ENCODE measurements at regions not wholly inside any gene's neighbourhood (a gene's known extent, or its start where the extent isn't known, plus 50 kb on each side); places are given as distances from the start of the nearest gene placed in this dataset.
"Not testable (repeated sequence)": the region's sequence is repeated elsewhere in the genome, so short reads cannot be mapped to it uniquely, and the experiment has no call there.

DNA sequence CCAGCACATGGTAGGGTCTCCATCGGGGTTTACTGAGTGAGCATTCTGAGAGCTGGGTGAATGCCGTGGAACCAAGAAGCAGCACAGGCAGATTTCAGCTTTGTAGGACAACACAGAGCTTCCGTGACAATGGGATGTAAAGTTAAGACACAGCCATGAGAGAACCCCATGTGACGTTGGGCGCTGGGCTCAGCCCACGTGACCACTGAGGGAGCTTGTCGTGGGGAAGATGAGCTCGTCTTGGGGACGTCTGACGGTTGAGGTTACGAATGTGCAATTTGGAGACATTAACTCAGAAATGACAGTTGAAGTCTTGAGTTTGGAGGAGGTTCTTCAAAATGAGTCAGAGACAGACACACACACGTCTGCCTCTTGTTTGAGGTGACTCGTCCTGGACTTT lies 51.5 kb upstream of the MUC20 start:
- not testable (repeated sequence) for DNase-seq (ENCODE audit: low read depth)

DNA sequence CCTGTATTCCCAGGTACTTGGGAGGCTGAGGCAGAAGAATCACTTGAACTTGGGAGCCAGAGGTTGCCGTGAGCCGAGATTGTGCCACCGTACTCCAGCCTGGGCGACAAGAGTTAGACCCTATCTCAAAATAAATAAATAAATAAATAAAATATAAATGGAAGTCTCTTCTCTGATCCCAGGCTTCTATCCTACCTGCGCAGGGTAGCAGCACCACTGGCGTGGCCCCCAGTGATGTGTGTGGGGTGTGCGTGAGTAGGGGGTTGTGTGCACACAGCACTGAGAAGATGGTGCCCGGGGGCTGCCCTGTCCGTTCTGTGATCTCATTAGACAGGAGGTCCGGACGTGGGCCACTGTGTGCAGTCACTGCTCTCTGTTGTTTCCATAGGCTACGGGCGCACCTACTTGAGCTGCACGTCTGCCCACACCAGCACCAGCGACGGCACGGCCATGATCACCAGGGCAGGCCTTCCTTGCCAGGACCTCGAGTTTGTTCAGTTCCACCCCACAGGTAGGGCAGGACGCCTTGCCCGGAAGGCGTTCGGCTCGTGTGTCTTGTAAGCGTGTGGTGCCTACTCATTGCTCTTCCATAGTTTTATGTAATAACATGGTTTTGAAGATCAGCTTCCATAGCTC lies 52.5 kb upstream of the MUC20 start:
- DNase-seq (ENCODE audit: low read depth), result not testable (repeated sequence)

DNA sequence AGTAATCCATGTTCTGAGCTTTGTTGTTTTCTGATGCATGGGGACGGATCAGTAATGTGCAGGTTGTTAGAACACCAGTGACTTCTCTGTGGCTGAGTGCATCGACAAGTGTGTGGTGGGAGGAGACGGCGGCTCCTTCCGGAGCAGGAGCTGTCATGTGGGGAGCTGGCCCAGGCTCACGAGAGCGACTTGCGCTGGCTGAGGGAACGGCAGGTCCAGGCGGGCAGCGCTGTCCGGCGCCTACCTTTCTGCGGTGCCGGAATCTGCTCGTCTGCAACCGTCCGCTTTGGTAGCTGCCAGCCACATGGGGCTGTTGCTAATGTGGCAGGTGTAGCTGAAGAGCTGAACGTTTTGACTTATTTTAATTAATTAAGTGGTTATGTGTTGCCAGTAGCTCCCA lies 55.5 kb upstream of the MUC20 start:
- not testable (repeated sequence) for DNase-seq (ENCODE audit: low read depth)

DNA sequence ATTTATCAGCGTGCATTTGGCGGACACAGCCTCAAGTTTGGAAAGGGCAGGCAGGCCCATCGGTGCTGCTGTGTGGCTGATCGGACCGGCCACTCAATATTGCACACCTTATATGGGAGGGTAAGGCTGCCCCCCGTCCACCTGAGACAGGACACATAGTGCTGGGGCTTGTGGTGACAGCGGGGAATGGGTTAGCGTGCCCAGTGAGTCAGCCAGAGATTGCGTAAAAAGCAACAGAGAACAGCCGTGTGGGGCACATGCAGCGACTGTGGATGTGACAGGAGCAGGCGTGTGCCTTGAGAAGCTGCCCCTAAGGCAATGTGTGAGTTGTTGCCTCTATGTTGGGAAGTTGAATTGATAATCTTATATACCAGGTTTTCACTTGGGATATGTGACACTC lies 56.6 kb upstream of the MUC20 start:
- not testable (repeated sequence) for DNase-seq (ENCODE audit: low read depth)

DNA sequence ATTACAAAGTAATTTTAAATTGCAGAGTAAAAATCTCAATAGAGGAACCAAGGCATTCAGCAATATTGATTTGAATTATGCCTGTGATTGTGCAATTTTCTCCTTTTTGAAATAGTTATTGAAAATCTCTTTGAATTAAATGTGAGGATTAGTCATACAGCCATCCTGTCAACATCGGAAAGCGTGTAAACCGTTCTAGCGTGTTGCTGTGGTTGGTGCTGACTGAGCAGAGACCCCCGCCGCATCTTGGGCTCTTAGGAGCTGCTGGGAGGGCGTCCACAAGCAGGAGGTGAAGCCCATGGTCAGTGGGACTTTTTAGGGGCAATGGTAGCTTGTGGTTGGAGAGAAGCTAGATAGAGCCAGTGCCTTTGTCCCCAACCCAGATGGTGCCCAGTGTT lies 61.6 kb upstream of the MUC20 start:
- DNase-seq (ENCODE audit: low read depth), result not testable (repeated sequence)

DNA sequence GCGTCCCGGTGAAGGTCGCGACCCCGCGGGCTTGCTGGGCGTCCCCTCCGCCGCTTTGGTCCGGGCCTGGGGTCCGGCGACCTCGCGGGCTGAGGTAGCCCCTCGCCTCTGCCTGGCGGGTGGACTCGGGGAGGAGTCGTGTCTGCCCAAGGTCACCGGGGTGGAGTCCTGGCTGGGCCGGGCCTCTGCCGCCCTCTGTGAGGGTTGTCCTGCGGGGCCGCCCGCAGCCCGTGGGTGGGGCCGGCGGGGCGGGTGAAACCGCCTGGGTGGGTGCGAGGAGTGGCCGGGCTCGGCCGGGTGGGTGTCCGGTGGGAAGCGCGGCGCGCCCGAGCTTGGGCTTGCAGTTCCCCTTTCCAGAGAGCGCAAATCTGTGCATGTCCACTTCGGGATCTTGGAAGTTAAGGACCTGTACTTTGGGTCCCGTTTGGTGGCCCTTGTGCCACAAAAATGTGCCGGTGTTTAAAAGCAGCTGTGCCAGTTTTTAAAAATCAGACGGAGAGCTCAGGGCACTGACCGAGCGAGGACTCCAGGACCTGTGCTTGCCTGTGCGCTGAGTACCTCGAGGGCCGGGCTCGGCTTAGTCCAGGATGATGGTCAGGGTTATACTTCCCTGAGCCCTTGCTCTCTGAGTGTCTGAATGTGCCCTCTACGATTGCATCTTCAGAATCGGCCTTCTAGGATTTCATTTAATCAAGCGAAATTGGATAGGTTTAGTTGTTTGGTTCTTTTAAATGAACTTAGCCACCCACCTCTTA lies 62.2 kb upstream of the MUC20 start:
- not testable (repeated sequence) for DNase-seq (ENCODE audit: low read depth)

DNA sequence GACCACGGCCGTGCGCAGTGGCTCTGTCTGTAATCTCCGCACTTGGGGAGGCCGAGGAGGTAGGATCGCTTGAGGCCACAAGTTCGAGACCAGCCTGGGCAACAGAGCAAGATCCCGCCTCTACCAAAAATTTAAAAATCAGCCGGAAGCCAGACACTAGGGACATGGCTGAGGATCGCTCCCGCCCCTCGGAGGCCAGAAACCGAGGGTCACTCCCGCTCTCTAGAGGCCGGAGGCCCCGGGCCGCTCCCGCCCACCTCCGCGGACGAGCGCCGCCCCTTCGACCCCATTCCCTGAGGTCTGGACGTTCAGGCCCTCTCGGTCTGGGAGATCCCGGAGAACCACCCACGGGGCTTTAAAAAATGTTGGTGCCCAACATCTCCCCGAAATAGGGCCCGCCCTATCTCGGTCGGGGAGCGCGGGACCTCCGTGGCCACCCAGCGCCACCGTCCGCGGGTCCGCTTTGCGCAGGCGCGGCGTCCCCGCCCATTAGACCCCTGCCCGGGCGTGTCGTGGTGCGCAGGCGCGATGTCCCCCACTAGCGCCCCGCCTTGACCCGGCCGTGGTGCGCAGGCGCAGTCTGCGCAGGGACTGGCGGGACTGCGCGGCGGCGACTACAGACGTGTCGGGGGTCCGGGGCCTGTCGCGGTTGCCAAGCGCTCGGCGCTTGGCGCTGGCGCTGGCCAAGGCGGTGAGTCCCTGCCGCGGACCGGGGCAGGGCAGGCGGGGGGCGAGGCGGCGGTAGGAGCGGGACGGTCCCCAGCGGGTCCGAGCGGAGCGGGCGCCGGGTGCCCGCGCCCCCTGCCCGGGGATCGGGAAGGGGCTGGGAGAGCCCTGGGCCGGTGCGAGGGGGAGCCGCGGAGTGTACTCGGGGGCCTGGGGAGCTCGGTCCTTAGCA lies 63.1 kb upstream of the MUC20 start:
- peak; percentile 51 for DNase-seq (ENCODE audit: low read depth)

DNA sequence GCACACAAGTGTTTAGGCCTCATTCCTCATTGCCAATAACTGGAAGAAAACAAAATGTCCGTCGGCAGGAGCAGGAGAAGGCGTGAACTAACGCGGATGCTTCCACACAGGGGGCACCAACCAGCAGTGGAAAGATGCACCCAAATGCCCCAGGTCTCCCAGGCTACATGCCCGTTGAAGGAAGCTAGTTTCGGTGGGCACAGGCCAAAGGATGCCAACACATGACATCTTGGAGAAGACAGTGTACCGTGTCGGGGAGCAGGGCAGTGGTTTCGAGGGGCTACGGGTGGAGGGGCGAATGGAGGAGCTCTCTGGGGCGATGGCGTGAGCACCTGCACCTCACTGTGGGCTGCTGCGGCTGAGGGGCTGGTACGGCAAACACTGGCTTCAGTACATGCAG lies 64.7 kb upstream of the MUC20 start:
- DNase-seq (ENCODE audit: low read depth), result not testable (repeated sequence)

DNA sequence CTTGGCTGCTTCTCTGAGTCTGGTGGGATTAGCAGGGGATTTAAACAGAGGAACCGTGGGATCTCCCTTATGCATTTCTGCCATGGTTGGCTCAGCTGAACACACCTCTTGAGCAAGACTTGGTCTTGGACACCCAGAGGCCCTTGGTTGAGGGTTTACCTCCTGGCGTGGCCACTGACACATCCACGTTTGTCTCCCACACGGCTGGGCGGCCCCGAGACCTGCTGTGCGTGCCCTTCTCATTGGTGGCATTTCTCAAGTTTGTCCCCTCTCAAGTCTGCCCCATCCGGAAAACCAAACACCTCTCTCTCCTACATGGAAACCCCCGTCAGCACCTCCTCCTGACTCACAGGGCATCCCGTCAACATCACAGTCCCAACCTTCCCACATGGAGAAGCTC lies 66.0 kb upstream of the MUC20 start:
- not testable (repeated sequence) for DNase-seq (ENCODE audit: low read depth)

DNA sequence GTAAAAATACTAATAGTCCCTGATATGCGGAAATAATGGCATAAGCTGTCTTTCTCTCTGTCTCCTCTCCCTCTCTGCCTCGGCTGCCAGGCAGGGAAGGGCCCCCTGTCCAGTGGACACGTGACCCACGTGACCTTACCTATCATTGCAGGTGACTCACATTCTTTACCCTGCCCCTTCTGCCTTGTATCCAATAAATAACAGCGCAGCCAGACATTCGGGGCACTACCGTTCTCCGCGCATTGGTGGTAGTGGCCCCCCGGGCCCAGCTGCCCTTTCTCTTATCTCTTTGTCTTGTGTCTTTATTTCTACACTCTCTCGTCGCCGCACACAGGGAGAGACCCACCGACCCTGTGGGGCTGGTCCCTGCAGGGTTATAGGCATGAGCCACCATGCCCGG lies 66.6 kb upstream of the MUC20 start:
- DNase-seq (ENCODE audit: low read depth), result not testable (repeated sequence)

DNA sequence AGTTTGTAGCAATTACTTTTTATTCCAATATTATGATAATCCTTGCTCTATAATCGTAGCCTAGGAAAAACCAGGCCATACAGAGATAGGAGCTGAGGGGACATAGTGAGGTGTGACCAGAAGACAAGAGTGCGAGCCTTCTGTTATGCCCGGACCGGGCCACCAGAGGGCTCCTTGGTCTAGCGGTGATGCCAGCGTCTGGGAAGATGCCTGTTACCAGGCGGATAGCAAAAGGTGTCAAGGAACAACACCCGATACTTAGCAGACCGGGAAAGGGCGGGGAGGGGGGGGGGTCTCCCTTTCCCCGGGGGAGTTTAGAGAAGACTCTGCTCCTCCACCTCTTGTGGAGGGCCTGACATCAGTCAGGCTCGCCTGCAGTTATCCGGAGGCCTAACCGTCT lies 67.1 kb upstream of the MUC20 start:
- DNase-seq (ENCODE audit: low read depth), result not testable (repeated sequence)

DNA sequence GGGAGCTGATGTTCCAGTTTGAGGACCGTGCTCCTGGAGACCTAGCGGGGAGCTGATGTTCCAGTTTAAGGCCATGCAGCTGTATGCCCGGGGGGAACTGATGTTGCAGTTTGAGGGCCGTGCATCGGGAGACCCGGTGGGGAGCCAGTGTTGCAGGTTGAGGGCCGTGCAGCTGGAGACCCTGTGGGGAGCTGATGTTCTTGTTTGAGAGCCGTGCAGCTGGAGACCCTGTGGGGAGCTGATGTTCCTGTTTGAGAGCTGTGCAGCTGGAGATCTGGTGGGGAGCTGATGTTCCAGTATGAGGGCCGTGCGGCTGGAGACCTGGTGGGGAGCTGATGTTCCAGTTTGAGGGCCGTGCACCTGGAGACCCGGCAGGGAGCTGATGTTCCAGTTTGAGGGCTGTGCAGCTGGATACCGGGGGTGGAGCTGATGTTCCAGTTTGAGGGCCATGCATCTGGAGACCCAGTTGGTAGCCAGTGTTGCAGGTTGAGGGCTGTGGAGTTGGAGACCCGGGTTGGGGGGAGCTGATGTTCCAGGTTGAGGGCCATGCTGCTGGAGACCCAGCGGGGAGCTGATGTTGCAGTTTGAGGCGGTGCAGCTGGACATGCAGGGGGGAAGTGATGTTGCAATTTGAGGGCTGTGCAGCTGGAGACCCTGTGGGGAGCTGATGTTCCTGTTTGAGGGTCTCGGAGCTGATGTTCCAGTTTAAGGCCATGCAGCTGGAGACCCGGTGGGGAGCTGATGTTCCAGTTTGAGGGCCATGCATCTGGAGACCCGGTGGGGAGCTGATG lies 64.4 kb upstream of the APOD start:
- not testable (repeated sequence) for DNase-seq (ENCODE audit: low read depth)

DNA sequence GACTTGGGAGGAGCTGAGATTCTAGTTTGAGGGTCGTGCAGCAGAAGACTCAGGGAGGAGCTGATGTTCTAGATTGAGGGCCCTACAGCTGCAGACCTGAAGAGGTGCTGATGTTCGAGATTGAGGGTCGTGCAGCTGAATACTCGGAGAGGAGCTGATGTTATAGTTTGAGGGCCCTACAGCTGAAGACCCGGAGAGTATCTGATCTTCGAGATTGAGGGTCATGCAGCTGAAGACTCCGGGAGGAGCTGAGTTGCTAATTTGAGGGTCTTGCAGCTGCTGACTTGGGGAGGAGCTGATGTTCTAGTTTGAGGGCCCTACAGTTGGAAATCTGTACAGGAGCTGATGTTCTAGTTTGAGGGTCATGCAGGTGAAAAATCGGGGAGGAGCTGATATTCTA lies 62.1 kb upstream of the APOD start:
- DNase-seq (ENCODE audit: low read depth), result not testable (repeated sequence)

DNA sequence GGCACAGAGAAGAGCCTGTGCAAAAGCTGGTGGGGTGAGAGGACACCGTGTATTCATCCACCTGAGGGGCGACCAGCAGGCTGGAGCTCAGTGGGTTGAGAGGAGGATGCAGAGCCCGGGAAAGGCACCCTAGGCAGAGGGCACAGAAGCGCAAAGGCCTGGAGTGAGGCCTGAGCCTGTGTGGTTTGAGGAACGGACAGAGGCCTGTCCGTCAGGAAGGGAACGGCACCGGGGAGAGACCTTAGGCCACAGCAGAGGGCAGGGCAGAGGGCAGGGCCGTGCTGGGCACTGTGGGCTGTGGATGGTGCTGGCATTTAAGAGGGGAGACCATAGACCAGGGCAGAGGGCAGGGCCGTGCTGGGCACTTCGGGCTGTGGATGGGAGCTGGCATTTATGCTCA lies 59.5 kb upstream of the APOD start:
- DNase-seq (ENCODE audit: low read depth), result not testable (repeated sequence)

DNA sequence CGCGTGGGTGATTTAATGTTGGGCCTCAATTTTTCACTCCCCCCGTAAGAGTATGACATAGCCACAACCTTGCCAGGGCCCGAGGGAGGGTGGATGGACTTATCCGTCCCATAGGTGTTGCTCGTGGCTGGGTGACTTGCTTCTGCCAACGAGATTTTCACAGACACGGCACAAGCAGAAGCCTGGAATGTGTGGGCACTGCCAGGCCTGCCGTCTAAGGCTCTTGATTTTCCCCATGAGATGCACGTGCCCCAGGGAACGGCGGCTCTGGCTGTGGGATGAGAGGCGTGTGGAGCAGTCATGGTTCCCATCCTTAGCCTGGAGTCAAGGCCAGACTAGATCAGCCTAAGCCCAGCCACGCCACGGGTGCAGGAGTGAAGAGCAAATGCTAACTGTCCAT lies 58.6 kb upstream of the APOD start:
- DNase-seq (ENCODE audit: low read depth), result not testable (repeated sequence)

DNA sequence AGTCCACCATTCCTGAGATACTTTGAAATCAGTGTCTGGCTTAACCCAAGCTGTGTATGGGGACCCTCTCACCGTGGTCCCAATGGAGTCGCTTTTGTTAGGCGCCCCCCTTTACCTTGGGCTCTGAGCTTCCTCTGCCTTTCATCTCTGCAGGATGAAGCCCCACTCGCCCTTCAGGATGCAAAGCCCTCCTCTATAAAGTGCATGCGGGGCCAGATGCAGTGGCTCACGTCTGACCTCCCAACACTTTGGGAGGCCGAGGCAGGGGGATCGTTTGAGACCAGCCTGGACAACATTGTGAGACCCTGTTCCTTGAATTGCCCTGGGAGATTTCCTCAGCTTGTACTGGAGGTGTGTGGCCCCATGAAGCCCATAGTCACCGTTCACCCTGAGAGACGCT lies 54.7 kb upstream of the APOD start:
- DNase-seq (ENCODE audit: low read depth), result not testable (repeated sequence)

DNA sequence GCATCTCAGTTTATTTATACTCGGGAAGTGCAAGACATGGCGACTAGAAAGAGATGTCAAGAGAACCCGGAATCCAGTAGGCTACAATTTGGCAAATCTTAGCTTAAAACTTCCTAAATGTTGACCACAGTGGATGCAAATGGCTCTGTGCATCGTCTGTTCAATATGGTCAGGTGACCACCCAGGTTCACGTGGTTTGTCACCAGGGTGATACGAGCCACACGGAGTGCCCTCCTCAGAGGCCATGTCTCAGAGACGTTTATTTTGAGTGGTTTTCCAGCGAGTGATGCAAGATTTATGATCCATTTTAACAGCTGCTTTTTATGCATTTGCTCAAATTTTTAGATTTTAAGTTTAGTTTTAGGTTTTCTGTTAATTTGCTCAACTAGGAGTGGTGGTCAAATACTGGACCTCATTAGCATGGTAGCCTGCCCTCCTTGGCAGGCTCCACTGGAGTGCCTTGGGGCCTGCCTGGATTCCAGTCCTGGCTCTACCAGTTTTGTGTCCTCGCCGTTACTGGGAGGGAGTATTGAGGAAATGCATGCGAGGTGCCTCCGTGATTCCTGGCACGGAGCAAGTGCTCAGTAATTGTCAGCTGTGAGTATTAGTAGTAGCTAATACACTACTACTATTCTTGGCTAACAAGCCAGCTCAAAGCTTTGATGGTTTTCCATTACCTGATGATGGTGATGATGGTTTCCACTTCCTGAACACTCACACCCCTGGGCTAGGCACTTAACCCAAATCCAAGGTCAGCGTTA lies 53.9 kb upstream of the APOD start:
- not testable (repeated sequence) for DNase-seq (ENCODE audit: low read depth)

DNA sequence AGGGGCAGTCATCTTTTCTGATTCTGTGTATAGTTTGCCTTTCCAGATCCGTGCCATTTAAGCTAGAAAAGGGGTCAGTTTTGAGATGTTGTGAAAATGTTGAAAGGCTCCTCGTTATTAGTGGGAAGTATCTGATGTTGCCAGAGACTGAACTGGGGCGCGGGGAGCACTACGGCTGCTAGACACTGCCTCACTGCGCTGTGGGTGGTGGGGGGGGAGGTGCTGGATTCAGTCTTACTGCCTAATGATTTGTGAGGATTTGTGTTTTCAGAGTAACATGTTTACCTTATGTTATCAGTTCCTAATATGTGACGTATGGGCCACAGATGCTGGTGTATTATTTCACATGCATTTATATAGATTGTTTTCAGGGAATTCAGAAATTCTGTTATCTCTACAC lies 53.3 kb upstream of the APOD start:
- not testable (repeated sequence) for DNase-seq (ENCODE audit: low read depth)

DNA sequence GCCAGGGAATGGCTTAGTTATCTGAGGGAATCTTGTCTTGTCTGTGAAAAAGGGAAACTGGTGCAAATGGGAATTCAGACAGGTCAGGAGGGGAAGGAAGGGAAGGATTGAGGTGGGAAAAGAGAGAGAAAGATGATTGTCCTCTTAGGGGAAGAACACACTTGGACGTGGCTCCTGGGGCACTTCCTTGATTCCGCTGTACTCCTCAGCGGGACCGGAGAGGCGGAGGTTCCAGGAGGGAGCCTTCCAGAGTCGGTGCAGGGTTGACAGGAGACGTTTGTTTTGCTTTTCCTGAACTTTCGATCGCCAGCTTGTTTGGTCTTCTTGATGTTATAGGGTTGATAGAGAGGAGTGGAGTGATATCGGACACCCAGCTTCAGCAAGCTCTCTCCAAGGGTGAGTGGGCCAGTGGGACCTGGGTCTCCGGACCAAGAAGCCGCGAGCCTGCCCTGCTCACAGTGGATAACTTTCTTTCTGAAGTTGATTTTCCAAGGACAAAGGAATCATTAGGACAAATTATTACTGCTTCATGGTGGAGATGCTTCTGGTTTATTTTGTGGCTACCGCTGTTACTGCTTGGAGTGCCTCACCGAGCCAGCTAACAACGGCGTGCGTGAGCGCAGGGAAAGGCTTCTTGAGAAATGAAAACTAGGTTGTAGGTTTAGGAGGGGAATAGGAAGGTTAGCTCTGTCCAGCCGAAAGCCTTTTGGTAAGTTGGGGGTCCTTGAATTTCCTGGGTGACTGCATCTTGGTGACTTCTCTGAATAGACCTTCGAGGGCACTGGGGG lies 52.4 kb upstream of the APOD start:
- DNase-seq (ENCODE audit: low read depth), result not testable (repeated sequence)

DNA sequence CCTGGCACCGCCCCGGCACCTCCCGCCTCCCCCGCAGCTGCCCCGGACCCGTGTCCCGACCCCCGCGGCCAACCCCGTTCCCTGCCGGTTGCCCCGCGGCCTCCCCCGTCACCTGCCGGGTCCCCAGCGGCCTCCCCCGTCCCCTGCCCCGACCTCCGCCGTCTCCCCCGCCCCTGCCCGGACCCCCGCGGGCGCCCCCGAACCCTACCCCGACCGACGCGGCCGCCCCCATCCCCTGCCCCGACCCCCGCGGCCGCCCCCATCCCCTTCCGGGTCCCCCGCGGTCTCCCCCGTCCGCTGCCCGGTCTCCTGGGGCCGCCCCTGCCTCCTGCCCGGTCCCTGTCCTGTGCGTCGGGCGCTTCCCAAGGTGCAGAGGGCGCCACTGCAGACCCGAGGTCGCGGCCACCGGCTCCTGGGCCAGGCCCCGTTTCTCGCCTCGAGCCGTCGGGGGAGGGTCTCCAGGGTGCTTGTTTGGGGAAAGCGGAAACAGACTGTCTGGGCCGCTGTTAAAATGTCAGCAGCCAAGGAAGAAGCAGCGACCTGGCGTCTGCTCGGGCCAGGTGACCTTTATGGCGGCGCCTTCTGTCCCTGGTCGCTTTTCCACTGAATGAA lies 51.6 kb upstream of the APOD start:
- not testable (repeated sequence) for DNase-seq (ENCODE audit: low read depth)
